NCI-H1105 (cell line): ENCODE measurements at regions not wholly inside any gene's neighbourhood (a gene's known extent, or its start where the extent isn't known, plus 50 kb on each side); places are given as distances from the start of the nearest gene placed in this dataset.

Experiments
- DNase-seq: peaks from one replicate; lab custom pipeline; 2025; lab: John Stamatoyannopoulos, UW

DNA sequence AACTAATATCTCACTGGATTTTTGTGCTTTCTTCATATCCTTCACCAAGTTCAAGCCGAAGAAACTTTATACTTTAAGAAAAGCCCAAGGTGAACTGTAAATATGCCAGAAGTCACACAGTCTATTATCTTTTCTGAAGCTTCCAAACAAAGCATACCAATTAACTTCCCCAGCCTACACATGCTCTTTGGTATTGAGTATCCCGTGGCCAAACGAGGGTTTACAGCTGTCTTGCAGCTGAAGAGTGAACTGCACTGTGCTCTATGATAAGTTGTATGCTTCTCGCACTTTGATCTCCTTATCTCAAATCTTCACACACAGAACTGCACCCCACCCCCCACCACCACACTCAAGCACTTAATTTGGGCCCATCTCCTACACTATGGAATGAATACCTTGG lies 215.6 kb upstream of the VEPH1 start:
- DNase-seq, result no peak

DNA sequence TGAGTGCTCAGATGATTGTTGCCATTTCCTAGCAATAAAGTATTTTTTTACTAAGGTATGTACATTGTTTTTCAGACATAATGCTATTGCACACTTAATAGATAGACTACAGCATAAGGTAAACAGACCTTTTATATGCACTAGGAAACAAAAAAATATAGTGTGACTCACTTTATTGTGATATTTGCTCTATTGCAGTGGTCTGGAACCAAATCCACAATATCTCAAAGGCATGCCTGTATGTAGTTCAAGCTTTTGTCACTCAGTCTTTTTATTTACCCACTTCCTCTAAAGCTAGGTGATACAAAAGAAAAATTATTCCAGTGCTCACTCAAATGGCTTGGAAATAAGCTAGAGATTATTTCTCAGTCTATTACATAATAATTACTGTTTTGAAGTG lies 209.9 kb upstream of the VEPH1 start:
- DNase-seq, result no peak

GRCh38 chr3:157705258-157705657 lies 202.0 kb upstream of the VEPH1 start:
- DNase-seq, result no peak

- no peak for DNase-seq
Measured at GRCh38 chr3:157700405-157700804, 197.2 kb upstream of the VEPH1 start.

DNA sequence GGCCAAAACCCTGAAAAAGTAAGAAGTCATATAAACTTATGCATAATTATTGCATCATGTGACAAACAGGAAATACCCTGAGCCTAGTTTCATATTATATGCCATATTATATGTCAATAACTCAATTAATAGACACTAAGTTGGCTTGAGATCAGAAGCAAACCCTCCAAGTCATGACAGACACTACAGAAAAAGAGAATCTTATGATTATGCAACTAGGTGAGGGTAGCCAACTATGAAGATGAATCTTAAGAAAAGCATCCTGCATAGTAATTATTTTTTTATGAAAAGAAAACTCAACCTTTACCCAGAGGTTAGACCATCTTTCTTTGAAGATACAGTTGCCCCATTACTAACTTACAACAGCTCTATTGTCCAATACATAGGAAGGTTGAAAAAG lies 192.4 kb upstream of the VEPH1 start:
- DNase-seq, result no peak

DNA sequence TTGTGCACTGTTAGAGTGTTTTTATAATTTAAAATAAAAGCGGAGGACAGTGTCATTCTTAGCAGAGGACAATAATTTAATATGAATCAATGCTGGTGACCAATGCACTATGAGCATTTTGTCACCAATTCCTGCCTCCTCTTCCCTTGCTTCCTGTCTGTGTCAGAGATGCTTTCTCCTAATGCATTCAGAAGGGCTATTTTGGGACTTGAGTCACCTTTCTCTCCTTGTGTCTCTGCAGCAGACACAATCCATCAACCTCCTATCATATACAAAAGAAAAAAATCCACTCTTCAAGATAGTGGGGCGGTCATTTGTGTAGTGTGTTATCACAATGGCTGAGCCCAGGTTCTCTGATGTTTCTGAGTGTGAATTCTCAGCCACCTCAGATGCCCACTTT lies 191.9 kb upstream of the VEPH1 start:
- DNase-seq, result no peak

DNA sequence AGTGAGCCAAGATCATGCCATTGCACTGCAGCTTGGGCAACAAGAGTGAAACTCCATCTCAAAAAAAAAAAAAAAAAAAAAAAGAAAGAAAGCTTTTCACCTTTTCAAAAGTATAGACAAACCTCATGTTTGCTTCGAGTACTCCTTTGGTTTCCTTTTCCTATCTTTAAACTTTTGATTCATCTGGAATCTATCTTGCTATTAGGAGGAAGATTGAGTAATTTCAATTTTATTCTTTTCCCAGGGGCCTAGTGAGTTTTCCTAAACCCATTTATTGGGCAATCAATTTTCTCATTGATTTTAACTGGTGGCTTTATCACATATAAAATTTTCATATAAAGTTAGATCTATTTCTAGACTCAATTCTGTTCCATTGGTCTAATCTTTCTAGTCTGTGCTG lies 190.5 kb upstream of the VEPH1 start:
- DNase-seq, result no peak

DNA sequence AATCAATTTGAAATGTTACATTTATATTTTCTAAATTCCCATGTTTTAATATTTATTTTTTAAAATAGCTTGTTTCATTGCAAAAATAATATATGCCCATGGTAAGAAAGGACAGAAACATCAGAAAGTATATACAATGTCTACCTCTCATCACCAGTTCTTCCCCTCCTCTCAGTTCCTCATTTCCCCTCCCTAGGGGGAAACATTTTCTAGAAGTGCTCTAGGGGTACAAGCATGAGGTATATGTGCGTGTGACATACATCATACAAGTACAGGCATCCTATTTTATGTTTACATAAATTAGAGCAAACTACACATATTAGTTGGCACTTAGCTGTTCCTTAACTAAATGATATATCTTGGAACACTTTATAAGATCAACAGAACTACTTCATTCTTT lies 189.3 kb upstream of the VEPH1 start:
- no peak for DNase-seq

DNA sequence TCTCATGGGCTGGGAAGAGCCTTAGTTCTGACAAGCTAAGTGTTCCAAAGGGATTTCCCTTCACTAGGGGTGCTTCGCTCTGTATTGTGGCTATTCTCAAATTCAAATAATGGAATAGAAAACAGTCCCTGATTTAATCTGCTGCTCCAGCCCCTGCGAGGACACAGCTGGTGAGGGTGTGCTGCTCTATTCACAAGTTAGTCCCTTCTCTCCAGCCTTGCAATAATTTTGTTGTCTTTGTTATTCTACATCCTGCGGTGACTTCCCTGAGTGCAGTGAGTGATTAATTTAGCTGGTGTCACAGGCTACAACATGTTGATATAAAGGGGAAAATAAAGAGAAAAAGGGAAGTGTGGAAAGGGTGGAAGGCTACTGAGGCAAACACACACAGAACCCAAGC lies 180.5 kb upstream of the VEPH1 start:
- DNase-seq, result no peak

DNA sequence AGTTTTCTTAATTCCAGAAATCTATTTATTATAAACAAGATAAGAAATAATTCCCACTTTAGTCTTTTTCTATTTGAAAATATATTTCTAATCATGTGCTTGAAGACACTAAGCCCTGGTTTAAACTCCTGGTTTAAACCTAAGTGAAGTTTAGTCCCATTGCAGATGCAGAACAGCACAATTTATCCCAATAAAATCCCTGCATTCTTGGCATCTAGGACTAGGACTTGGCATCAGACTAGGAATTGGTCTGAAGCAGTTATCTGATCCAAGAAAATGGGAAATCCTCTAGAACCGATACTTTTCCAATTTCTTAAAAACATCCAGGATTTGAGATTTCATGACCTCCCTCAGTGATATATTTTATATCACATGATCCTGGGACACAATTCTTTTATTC lies 168.8 kb upstream of the VEPH1 start:
- no peak for DNase-seq

GRCh38 chr3:157671656-157672055 lies 168.4 kb upstream of the VEPH1 start:
- DNase-seq, result peak; percentile 93

GRCh38 chr3:157669416-157669815 lies 166.2 kb upstream of the VEPH1 start:
- peak; percentile 72 for DNase-seq

GRCh38 chr3:157667493-157667892 lies 164.3 kb upstream of the VEPH1 start:
- DNase-seq, result no peak

DNA sequence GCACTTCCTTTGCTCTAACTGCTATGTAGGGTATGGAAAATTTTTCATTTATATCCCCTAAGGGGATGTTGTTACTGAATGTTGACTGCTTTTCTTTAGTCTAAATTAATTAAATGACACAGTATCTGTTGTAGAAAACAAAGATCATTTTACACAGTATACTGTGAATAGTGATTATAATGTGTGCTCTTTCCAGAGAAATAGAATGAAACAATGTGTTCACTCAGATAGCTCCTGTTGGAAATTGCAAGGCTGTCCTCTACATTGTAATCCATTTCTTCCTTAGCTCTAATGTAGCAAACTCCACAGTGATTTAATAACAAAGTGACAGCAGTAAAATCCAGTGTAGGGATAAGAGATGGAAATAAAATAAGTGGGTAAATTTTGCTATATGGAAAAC lies 159.0 kb upstream of the VEPH1 start:
- DNase-seq, result no peak

DNA sequence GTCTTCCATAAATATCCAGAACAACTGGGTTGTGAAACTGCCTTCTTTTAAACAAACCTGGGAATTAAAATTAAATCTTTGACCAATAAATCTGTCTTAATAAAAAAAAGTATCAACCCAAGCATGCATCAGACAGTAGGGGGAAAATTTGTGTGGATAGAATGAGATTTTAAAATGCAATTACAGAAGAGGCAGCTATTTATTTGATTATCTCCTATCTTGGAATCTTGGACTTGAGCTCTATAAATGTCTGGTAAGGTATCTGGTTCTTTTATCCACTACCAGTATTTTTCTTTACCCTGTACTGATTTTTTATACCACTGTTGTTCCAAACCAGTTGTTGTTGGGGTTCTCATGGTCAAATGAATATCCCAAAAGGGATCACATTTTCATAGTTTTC lies 157.6 kb upstream of the VEPH1 start:
- DNase-seq, result no peak

DNA sequence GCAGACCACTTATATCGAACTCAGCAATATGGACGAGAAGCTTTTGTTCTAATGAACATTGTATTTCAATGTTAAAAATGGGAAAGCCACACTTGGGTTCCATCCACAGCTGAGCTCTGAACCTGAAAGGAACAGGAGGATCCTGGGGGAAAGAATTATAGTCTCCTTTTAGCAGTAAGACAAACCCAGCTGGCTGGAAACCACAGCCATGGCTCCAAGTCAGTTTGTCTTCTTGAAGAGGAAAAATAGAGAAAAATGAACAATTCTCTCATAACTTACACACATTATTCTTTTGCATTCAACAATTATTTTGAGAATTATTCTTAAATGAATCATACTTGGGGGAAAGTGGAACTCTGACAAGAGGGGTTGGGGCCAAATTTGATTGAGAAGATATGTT lies 149.2 kb upstream of the VEPH1 start:
- no peak for DNase-seq

GRCh38 chr3:157650699-157651098 lies 147.5 kb upstream of the VEPH1 start:
- DNase-seq, result no peak

- DNase-seq, result no peak
Measured at GRCh38 chr3:157650172-157650571, 147.0 kb upstream of the VEPH1 start.

GRCh38 chr3:157649511-157649910 lies 146.3 kb upstream of the VEPH1 start:
- DNase-seq, result no peak

GRCh38 chr3:157647820-157648219 lies 144.6 kb upstream of the VEPH1 start:
- no peak for DNase-seq

DNA sequence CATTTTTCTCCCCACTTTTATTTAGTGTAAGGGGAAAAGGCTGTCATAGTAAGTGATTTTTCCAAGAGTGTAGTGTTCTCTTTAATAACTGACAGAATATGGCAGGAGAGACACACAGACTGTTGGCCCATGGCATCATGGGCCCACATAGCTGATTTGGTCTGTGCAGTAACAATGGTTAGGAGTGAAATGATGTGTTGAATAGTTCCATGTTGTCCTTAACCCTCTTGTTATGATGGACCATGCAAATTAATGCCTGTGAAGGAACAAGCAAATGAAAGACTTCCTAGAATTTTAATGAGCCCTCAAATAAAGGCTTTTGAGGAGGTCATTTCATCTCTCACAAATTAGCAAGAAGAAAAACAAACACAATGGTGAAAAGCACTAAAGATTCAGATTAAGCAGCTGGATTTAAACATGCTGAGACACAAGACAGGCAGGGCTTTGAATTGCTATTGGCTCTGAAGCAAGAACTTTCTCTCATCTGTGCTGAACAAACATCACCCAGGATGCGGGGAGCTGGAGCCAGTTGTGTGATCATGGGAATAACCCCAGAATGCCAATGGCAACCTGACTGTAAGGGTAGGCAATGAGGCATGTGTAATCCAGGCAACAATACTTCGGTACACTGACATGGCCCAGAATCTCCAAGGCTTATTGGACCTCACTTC lies 136.7 kb upstream of the VEPH1 start:
- no peak for DNase-seq

DNA sequence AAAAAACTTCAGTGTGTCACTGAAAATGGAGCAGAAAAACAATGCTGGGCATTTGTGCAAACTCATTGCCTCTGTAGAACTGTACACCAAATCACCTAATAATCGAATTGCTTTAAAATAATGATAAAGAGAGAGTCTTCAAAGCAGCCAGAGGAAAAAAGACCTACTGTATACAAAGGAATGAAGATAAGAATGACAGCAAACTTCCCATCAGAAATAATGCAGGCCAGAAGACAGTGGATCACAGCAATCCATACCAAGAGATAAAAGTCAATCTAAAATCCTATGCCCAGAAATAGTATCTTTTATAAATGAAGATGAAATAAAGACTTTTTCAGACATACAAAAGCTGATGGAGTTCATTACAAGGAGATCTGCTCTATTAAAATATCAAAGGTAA lies 134.7 kb upstream of the VEPH1 start:
- DNase-seq, result no peak

DNA sequence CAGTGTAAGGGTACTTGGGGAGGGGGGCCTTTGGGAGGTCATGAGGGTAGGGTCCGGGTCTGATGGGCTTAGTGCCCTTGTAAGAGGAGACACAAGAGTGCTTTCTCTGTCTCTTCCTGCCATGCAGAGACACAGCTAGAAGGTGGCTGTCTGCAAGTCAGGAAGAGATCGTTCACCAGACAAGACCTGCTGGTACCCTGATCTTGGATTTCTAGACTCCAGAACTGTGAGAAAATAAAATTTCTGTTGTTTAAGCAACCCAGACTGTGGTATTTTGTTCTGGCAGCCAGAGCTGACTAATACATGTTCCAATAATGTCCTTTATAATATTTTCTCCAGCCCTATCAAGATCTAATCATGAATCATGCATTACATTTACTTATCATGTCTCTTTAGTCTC lies 130.0 kb upstream of the VEPH1 start:
- no peak for DNase-seq

GRCh38 chr3:157632075-157632474 lies 128.9 kb upstream of the VEPH1 start:
- no peak for DNase-seq

GRCh38 chr3:157631478-157631877 lies 128.3 kb upstream of the VEPH1 start:
- no peak for DNase-seq
